IMR-90 (cell line): ENCODE measurements at regions not wholly inside any gene's neighbourhood (a gene's known extent, or its start where the extent isn't known, plus 50 kb on each side); places are given as distances from the start of the nearest gene placed in this dataset.

Experiments
- ATAC-seq: fragments of 200-7000 bp; cut with Tn5 transposase; 2 replicates; pipeline ENCODE4 v1.9.1; 2020; ENCODE audit warnings: low read depth, mild to moderate bottlenecking, moderate library complexity
- BruUV-seq: library from RNA; stranded (reverse); fragments of 400-500 nt; replicated peaks from 2 replicates; lab custom pipeline; 2021; lab: Mats Ljungman, UMichigan
- CTCF ChIA-PET: fragments of 300-600 bp; formaldehyde crosslinking; extraction: SDS; loops from one replicate; lab custom pipeline; 2021; ENCODE audit warnings: antibody characterized with exemption; lab: Yijun Ruan, JAX
- POLR2A ChIA-PET: fragments of 300-600 bp; sonication (Branson Sonifier 250); formaldehyde crosslinking; loops from one replicate; lab custom pipeline; 2022; ENCODE audit warnings: antibody characterized with exemption; ENCODE audit not compliant: unreplicated experiment; lab: Charles Lee
- DNase-seq: peaks from one replicate; pipeline ENCODE4 v3.0.0; 2013
- H2AFZ ChIP-seq: replicated peaks from 2 replicates; pipeline ENCODE3; 2013; ENCODE audit warnings: low read length, mild to moderate bottlenecking; ENCODE audit not compliant: poor library complexity
- H2AK5ac ChIP-seq: 2 replicates; pipeline ENCODE4 v1.6.1; 2013; ENCODE audit warnings: low read depth, low read length, inconsistent platforms
- H2AK9ac ChIP-seq: replicated peaks from 2 replicates; pipeline ENCODE3; 2013; ENCODE audit warnings: mild to moderate bottlenecking, low read depth, low read length, moderate library complexity; ENCODE audit not compliant: poor library complexity
- H2BK120ac ChIP-seq: 2 replicates; pipeline ENCODE4 v1.6.1; 2013; ENCODE audit warnings: low read depth, low read length, inconsistent platforms
- H2BK15ac ChIP-seq: 3 replicates; pipeline ENCODE4 v1.6.1; 2013; ENCODE audit warnings: low read depth, low read length, inconsistent platforms
- H2BK20ac ChIP-seq: 2 replicates; pipeline ENCODE4 v1.6.1; 2013; ENCODE audit warnings: low read depth, mild to moderate bottlenecking, inconsistent platforms, low read length, moderate library complexity
- H2BK5ac ChIP-seq: 2 replicates; pipeline ENCODE4 v1.6.1; 2013; ENCODE audit warnings: mild to moderate bottlenecking, low read depth, low read length, inconsistent platforms; ENCODE audit not compliant: poor library complexity, severe bottlenecking
- H3K14ac ChIP-seq: replicated peaks from 2 replicates; pipeline ENCODE4 v1.6.1; 2013; ENCODE audit warnings: low read depth, low read length, inconsistent platforms
- H3K18ac ChIP-seq: 2 replicates; pipeline ENCODE4 v1.6.1; 2013; ENCODE audit warnings: low read depth, low read length, control low read depth
- H3K23ac ChIP-seq: 2 replicates; pipeline ENCODE4 v1.6.1; 2013; ENCODE audit warnings: low read depth, low read length, inconsistent platforms
- H3K27ac ChIP-seq: 2 replicates; pipeline ENCODE4 v1.5.1; 2013; ENCODE audit warnings: mild to moderate bottlenecking, control low read depth, low read length; ENCODE audit not compliant: insufficient read depth
- H3K27me3 ChIP-seq: 2 replicates; pipeline ENCODE4 v1.6.1; 2013; ENCODE audit warnings: low read length; ENCODE audit not compliant: control insufficient read depth, insufficient read depth
- H3K36me3 ChIP-seq: 2 replicates; pipeline ENCODE4 v1.6.1; 2013; ENCODE audit warnings: low read length, mixed read lengths; ENCODE audit not compliant: control insufficient read depth, insufficient read depth
- H3K4ac ChIP-seq: 2 replicates; pipeline ENCODE4 v1.6.1; 2013; ENCODE audit warnings: low read depth, low read length, inconsistent platforms
- H3K4me1 ChIP-seq: 2 replicates; pipeline ENCODE4 v1.6.1; 2013; ENCODE audit warnings: low read length, mixed read lengths; ENCODE audit not compliant: control insufficient read depth, insufficient read depth
- H3K4me2 ChIP-seq: 2 replicates; pipeline ENCODE4 v1.6.1; 2013; ENCODE audit warnings: low read depth, mild to moderate bottlenecking, control low read depth, low read length, moderate library complexity
- H3K4me3 ChIP-seq: 2 replicates; pipeline ENCODE4 v1.5.1; 2013; ENCODE audit warnings: low read depth, mild to moderate bottlenecking, control low read depth, low read length, moderate library complexity; ENCODE audit not compliant: insufficient read depth
- H3K56ac ChIP-seq: 2 replicates; pipeline ENCODE4 v1.6.1; 2013; ENCODE audit warnings: low read length, inconsistent platforms; ENCODE audit not compliant: insufficient read depth; ENCODE audit errors: extremely low read depth
- H3K79me1 ChIP-seq, 2 experiments: 2 replicates each; pipeline ENCODE4 v1.6.1; 2013; ENCODE audit warnings: low read length in 2 of 2, inconsistent platforms in 1 of 2, low read depth in 1 of 2
- H3K9ac ChIP-seq: 2 replicates; pipeline ENCODE4 v1.6.1; 2013; ENCODE audit warnings: low read depth, low read length, control low read depth
- H3K9me1 ChIP-seq: 2 replicates; pipeline ENCODE4 v1.6.1; 2013; ENCODE audit warnings: low read length, inconsistent platforms; ENCODE audit not compliant: insufficient read depth
- H3K9me3 ChIP-seq: 2 replicates; pipeline ENCODE4 v1.6.1; 2013; ENCODE audit warnings: low read length; ENCODE audit not compliant: control insufficient read depth, insufficient read depth
- H4K20me1 ChIP-seq: 2 replicates; pipeline ENCODE4 v1.6.1; 2013; ENCODE audit warnings: low read length, inconsistent platforms; ENCODE audit not compliant: insufficient read depth
- H4K5ac ChIP-seq: 2 replicates; pipeline ENCODE4 v1.6.1; 2013; ENCODE audit warnings: mild to moderate bottlenecking, low read depth, low read length, control low read depth
- H4K8ac ChIP-seq, 2 experiments: 2 replicates each; pipeline ENCODE4 v1.6.1; 2013; ENCODE audit warnings: low read depth in 2 of 2, low read length in 2 of 2, control low read depth in 1 of 2, inconsistent platforms in 1 of 2
- H4K91ac ChIP-seq: 2 replicates; pipeline ENCODE4 v1.6.1; 2013; ENCODE audit warnings: low read depth, low read length, inconsistent platforms; ENCODE audit not compliant: insufficient read depth
- POLR2A ChIP-seq: IDR thresholded peaks from 2 replicates; pipeline ENCODE4 v1.6.1; 2012; ENCODE audit warnings: mild to moderate bottlenecking, low read depth, low read length
- WGBS, 2 experiments: methylation state at CpG; one replicate each; pipeline versions ENCODE4 v1.1.5 to v1.1.7; 2013; ENCODE audit warnings: missing lambda C conversion rate in 2 of 2; ENCODE audit not compliant: insufficient read length in 1 of 2; ENCODE audit errors: extremely low coverage in 2 of 2; 5-methylcytosine and 5-hydroxymethylcytosine counted together
- dilution Hi-C: fragments of 300-500 bp; cut with HindIII; formaldehyde crosslinking; loops from one replicate; pipeline ENCODE4 v1.14.3; 2018; ENCODE audit warnings: low sequenced_read_pairs; ENCODE audit not compliant: unreplicated experiment
- in situ Hi-C: fragments of 300-500 bp; cut with MboI; formaldehyde crosslinking; loops from 3 replicates; pipeline ENCODE4 v1.14.3; 2019; ENCODE audit warnings: low sequenced_read_pairs, inconsistent platforms, mixed read lengths
- intact Hi-C: fragments of 100-400 bp; cut with micrococcal nuclease; formaldehyde crosslinking; loops from 2 replicates; pipeline ENCODE4 v1.10.0; 2022

- DNase-seq, result no peak
- Histone ChIP-seq H3K27ac (no peak overlapping the region), H4K8ac (no peak overlapping the region), H4K5ac (no peak overlapping the region), H4K91ac (no peak overlapping the region), H2BK20ac (no peak overlapping the region), H3K9ac (no peak overlapping the region), H3K4me3 (no peak overlapping the region), H2AK5ac (no peak overlapping the region), H2BK120ac (no peak overlapping the region), H3K56ac (no peak overlapping the region), H3K4ac (no peak overlapping the region), H4K20me1 (no peaks in the 10 kb centered on the region), H3K9me1 (no peaks in the 10 kb centered on the region), H3K18ac (no peak overlapping the region), H3K79me1 (no peaks in the 10 kb centered on the region), H2AFZ (no peak overlapping the region), H2BK5ac (no peak overlapping the region), H2BK15ac (no peak overlapping the region), H3K23ac (no peak overlapping the region), H3K9me3 (no peaks in the 10 kb centered on the region; the same call in 1 of the 2 replicates), H3K4me1 (no peaks in the 10 kb centered on the region), H3K14ac (no peak overlapping the region), H3K27me3 (no peaks in the 10 kb centered on the region), H2AK9ac (no peak overlapping the region), H3K36me3 (no peaks in the 10 kb centered on the region), H3K4me2 (no peak overlapping the region)
- ChIA-PET CTCF (no interaction called here), POLR2A (no interaction called here)
- no peak for TF ChIP-seq POLR2A
- intact Hi-C loops, result no loop called here
- WGBS, 2 experiments, result no CpG with 5 or more reads among the region's 1 CpG
- in situ Hi-C loops, result no loop called here
- no TSS peak for BruUV-seq
- dilution Hi-C loops, result no loop called here
- ATAC-seq, result no peak
Observed at GRCh38 chr1:72885841-72886240, 603.5 kb upstream of the NEGR1 start.
